SU-DHL-6 (cell line): ENCODE measurements at regions not wholly inside any gene's neighbourhood (a gene's known extent, or its start where the extent isn't known, plus 50 kb on each side); places are given as distances from the start of the nearest gene placed in this dataset.

Experiments used
- H2AFZ ChIP-seq: fragments of 200-600 bp; sonication (generic); 2 replicates; pipeline ENCODE4 v1.6.1; 2014; ENCODE audit warnings: low read depth, mild to moderate bottlenecking, moderate library complexity, mixed read lengths, antibody characterized with exemption, low read length; ENCODE audit not compliant: severe bottlenecking
- H3F3A ChIP-seq: fragments of 200-600 bp; shearing (Covaris generic); 2 replicates; pipeline ENCODE4 v1.6.0; 2016; ENCODE audit warnings: antibody characterized with exemption, mild to moderate bottlenecking; ENCODE audit not compliant: insufficient read depth
- H3K27ac ChIP-seq: fragments of 200-600 bp; sonication (generic); 2 replicates; pipeline ENCODE4 v1.5.1; 2016; ENCODE audit warnings: low read depth, mild to moderate bottlenecking, low read length, moderate library complexity, mixed read lengths
- H3K27me3 ChIP-seq: fragments of 200-600 bp; sonication (generic), shearing (Covaris generic); 2 replicates; pipeline ENCODE4 v1.6.0; 2014; ENCODE audit warnings: mild to moderate bottlenecking, low read length
- H3K36me3 ChIP-seq: fragments of 200-600 bp; sonication (generic); 2 replicates; pipeline ENCODE4 v1.6.1; 2014; ENCODE audit warnings: mild to moderate bottlenecking, low read length, mixed read lengths
- H3K4me2 ChIP-seq: fragments of 300-600, 200-600 bp; shearing (Covaris generic), sonication (generic); 2 replicates; pipeline ENCODE4 v1.6.0; 2014; ENCODE audit warnings: low read length, low read depth, mild to moderate bottlenecking; ENCODE audit not compliant: poor library complexity, severe bottlenecking
- H3K4me3 ChIP-seq: fragments of 200-600 bp; sonication (generic); 2 replicates; pipeline ENCODE4 v1.5.1; 2014; ENCODE audit warnings: antibody characterized with exemption, low read length, mild to moderate bottlenecking, mixed read lengths; ENCODE audit not compliant: insufficient read depth, poor library complexity, severe bottlenecking
- H3K79me2 ChIP-seq: fragments of 200-600 bp; sonication (generic); 2 replicates; pipeline ENCODE4 v1.6.1; 2014; ENCODE audit warnings: mild to moderate bottlenecking, low read length, moderate library complexity; ENCODE audit not compliant: insufficient read depth
- H3K9ac ChIP-seq: fragments of 200-600 bp; sonication (generic); 2 replicates; pipeline ENCODE4 v1.7.0; 2014; ENCODE audit warnings: mild to moderate bottlenecking, low read length
- H3K9me2 ChIP-seq: fragments of 200-600 bp; sonication (generic); replicated peaks from 2 replicates; pipeline ENCODE4 v1.6.1; 2014; ENCODE audit warnings: low read length; ENCODE audit not compliant: insufficient read depth
- H3K9me3 ChIP-seq: fragments of 200-600 bp; sonication (generic); 2 replicates; pipeline ENCODE4 v1.6.1; 2014; ENCODE audit warnings: low read length, mixed read lengths; ENCODE audit not compliant: insufficient read depth
- H4K20me1 ChIP-seq: fragments of 200-600 bp; sonication (generic); 2 replicates; pipeline ENCODE4 v1.6.1; 2014; ENCODE audit warnings: low read depth, mild to moderate bottlenecking, antibody characterized with exemption, low read length, moderate library complexity, mixed read lengths
- CTCF ChIP-seq: fragments of 200-600 bp; sonication (generic); IDR thresholded peaks from one replicate; pipeline ENCODE4 v1.5.1; 2017; ENCODE audit warnings: antibody characterized with exemption, mild to moderate bottlenecking, low read length, moderate library complexity; ENCODE audit not compliant: insufficient read depth, poor library complexity, severe bottlenecking
- EZH2phosphoT487 ChIP-seq: fragments of 200-600 bp; sonication (generic), shearing (Covaris generic); conservative IDR thresholded peaks from 2 replicates; pipeline ENCODE4 v1.6.1; 2018; ENCODE audit warnings: mild to moderate bottlenecking, antibody characterized with exemption, low read length, moderate library complexity, mixed read lengths

- TF ChIP-seq EZH2phosphoT487 = no peak
- TF ChIP-seq CTCF = no peak
- H3K36me3 ChIP-seq = no peaks in the 10 kb centered on the region
- H3K9me2 ChIP-seq = no peaks in the 10 kb centered on the region
- H3K27me3 ChIP-seq = no peaks in the 10 kb centered on the region
- H3K9ac ChIP-seq = no peak overlapping the region
- H3K9me3 ChIP-seq = no peaks in the 10 kb centered on the region
- no peaks in the 10 kb centered on the region for H3K79me2 ChIP-seq
- H3K4me3 ChIP-seq = no peak overlapping the region
- no peak overlapping the region for H3K4me2 ChIP-seq
- no peak overlapping the region for H3K27ac ChIP-seq
- H4K20me1 ChIP-seq = no peaks in the 10 kb centered on the region
- no peak overlapping the region for H2AFZ ChIP-seq
- H3F3A ChIP-seq = no peaks in the 10 kb centered on the region
Measured at GRCh38 chr5:159410480-159410879, 80.2 kb upstream of the IL12B start.

GRCh38 chr5:159411115-159411514 lies 80.8 kb upstream of the IL12B start:
- H4K20me1 ChIP-seq = no peaks in the 10 kb centered on the region
- H3K4me2 ChIP-seq = no peak overlapping the region
- H3K79me2 ChIP-seq = no peaks in the 10 kb centered on the region
- no peaks in the 10 kb centered on the region for H3K27me3 ChIP-seq
- H3K36me3 ChIP-seq = no peaks in the 10 kb centered on the region
- no peak overlapping the region for H3K9ac ChIP-seq
- H3F3A ChIP-seq = no peaks in the 10 kb centered on the region
- no peaks in the 10 kb centered on the region for H3K9me2 ChIP-seq
- TF ChIP-seq EZH2phosphoT487 = no peak
- no peak for TF ChIP-seq CTCF
- H3K9me3 ChIP-seq = no peaks in the 10 kb centered on the region
- H2AFZ ChIP-seq = no peak overlapping the region
- no peak overlapping the region for H3K27ac ChIP-seq
- H3K4me3 ChIP-seq = no peak overlapping the region

GRCh38 chr5:159412284-159413046 lies 82.2 kb upstream of the IL12B start:
- no peaks in the 10 kb centered on the region for H3K27me3 ChIP-seq
- no peaks in the 10 kb centered on the region for H3K9me2 ChIP-seq
- no peak overlapping the region for H3K4me3 ChIP-seq
- H3K9me3 ChIP-seq = no peaks in the 10 kb centered on the region
- no peak overlapping the region for H2AFZ ChIP-seq
- H3K79me2 ChIP-seq = no peaks in the 10 kb centered on the region
- H3K27ac ChIP-seq = no peak overlapping the region
- no peaks in the 10 kb centered on the region for H3F3A ChIP-seq
- no peaks in the 10 kb centered on the region for H3K36me3 ChIP-seq
- H4K20me1 ChIP-seq = no peaks in the 10 kb centered on the region
- TF ChIP-seq EZH2phosphoT487 = no peak
- TF ChIP-seq CTCF = no peak
- no peak overlapping the region for H3K4me2 ChIP-seq
- no peak overlapping the region for H3K9ac ChIP-seq
